Duodenal mucosa (tissue), 2 donors: ENCODE measurements at regions not wholly inside any gene's neighbourhood (a gene's known extent, or its start where the extent isn't known, plus 50 kb on each side); places are given as distances from the start of the nearest gene placed in this dataset.

Source experiments
- H3K27ac ChIP-seq: one replicate; pipeline ENCODE4 v1.7.0; 2013; ENCODE audit warnings: low read depth, low read length
- H3K27me3 ChIP-seq, 2 donors: one replicate each; pipeline ENCODE4 v1.7.0; 2013; ENCODE audit warnings: low read length in 2 of 2, control low read depth in 1 of 2; ENCODE audit not compliant: insufficient read depth in 2 of 2, control insufficient read depth in 1 of 2
- H3K36me3 ChIP-seq, 2 donors: one replicate each; pipeline ENCODE4 v1.7.0; 2013; ENCODE audit warnings: low read length in 2 of 2, control low read depth in 1 of 2; ENCODE audit not compliant: insufficient read depth in 2 of 2, control insufficient read depth in 1 of 2
- H3K4me1 ChIP-seq, 2 donors: one replicate each; pipeline ENCODE4 v1.7.0; 2013; ENCODE audit warnings: low read length in 2 of 2, control low read depth in 1 of 2; ENCODE audit not compliant: insufficient read depth in 2 of 2, control insufficient read depth in 1 of 2
- H3K4me3 ChIP-seq, 2 donors: one replicate each; pipeline ENCODE4 v1.7.0; 2013; ENCODE audit warnings: low read length in 2 of 2, low read depth in 1 of 2
- H3K9ac ChIP-seq, 2 donors: one replicate each; pipeline ENCODE4 v1.7.0; 2013; ENCODE audit warnings: low read length in 2 of 2, low read depth in 1 of 2
- H3K9me3 ChIP-seq, 2 donors: one replicate each; pipeline ENCODE4 v1.7.0; 2013; ENCODE audit warnings: low read length in 2 of 2, control low read depth in 1 of 2; ENCODE audit not compliant: control insufficient read depth in 1 of 2

- H3K36me3 ChIP-seq = no peaks in the 10 kb centered on the region
- no peak overlapping the region for H3K27ac ChIP-seq
- H3K27me3 ChIP-seq = no peaks in the 10 kb centered on the region
Measured at GRCh38 chr1:13964768-13965167, 264.8 kb downstream of the PRDM2 start.

GRCh38 chr1:13965770-13966398, 265.9 kb downstream of the PRDM2 start:
- Histone ChIP-seq H3K27ac (no peak overlapping the region), H3K9ac (no peak overlapping the region), H3K36me3 (no peaks in the 10 kb centered on the region)

More at GRCh38 chr1:13964768-13965167, 264.8 kb downstream of the PRDM2 start:
- Histone ChIP-seq H3K4me1 (peaks cover 0 to 2% of the 10 kb centered on the region in 2 donors), H3K9me3 (no peaks in the 10 kb centered on the region), H3K4me3 (no peak overlapping the region), H3K9ac (no peak overlapping the region)

GRCh38 chr1:13967707-13968106, 267.7 kb downstream of the PRDM2 start:
- no peaks in the 10 kb centered on the region for H3K36me3 ChIP-seq
- no peak overlapping the region for H3K4me3 ChIP-seq
- H3K4me1 ChIP-seq = peaks cover 0 to 2% of the 10 kb centered on the region in 2 donors
- no peaks in the 10 kb centered on the region for H3K27me3 ChIP-seq
- peaks cover 0 to 5% of the 10 kb centered on the region in 2 donors for H3K9me3 ChIP-seq
- no peak overlapping the region for H3K27ac ChIP-seq
- H3K9ac ChIP-seq = no peak overlapping the region

More at GRCh38 chr1:13965770-13966398, 265.9 kb downstream of the PRDM2 start:
- Histone ChIP-seq H3K9me3 (peaks cover 0 to 2% of the 10 kb centered on the region in 2 donors), H3K4me3 (no peak overlapping the region), H3K27me3 (no peaks in the 10 kb centered on the region), H3K4me1 (peaks cover 0 to 2% of the 10 kb centered on the region in 2 donors)

- Histone ChIP-seq H3K9me3 (peaks cover 0 to 5% of the 10 kb centered on the region in 2 donors), H3K27me3 (no peaks in the 10 kb centered on the region), H3K4me1 (peaks cover 0 to 2% of the 10 kb centered on the region in 2 donors), H3K36me3 (no peaks in the 10 kb centered on the region), H3K9ac (no peak overlapping the region), H3K27ac (no peak overlapping the region), H3K4me3 (no peak overlapping the region)
Measured at GRCh38 chr1:13968361-13968760, 268.4 kb downstream of the PRDM2 start.

- no peaks in the 10 kb centered on the region for H3K27me3 ChIP-seq
- H3K9me3 ChIP-seq = peaks cover 0 to 5% of the 10 kb centered on the region in 2 donors
Measured at GRCh38 chr1:13970631-13971247, 270.8 kb downstream of the PRDM2 start.

GRCh38 chr1:13976485-13976884, 276.5 kb downstream of the PRDM2 start:
- H3K9me3 ChIP-seq = peaks cover 0 to 1% of the 10 kb centered on the region in 2 donors
- no peaks in the 10 kb centered on the region for H3K27me3 ChIP-seq
- no peak overlapping the region for H3K9ac ChIP-seq
- H3K4me1 ChIP-seq = no peaks in the 10 kb centered on the region
- no peak overlapping the region for H3K27ac ChIP-seq
- H3K36me3 ChIP-seq = no peaks in the 10 kb centered on the region
- H3K4me3 ChIP-seq = no peak overlapping the region

More at GRCh38 chr1:13970631-13971247, 270.8 kb downstream of the PRDM2 start:
- H3K4me3 ChIP-seq = no peak overlapping the region
- H3K27ac ChIP-seq = no peak overlapping the region
- H3K36me3 ChIP-seq = no peaks in the 10 kb centered on the region
- no peak overlapping the region for H3K9ac ChIP-seq
- H3K4me1 ChIP-seq = no peaks in the 10 kb centered on the region

GRCh38 chr1:13981142-13981541, 281.2 kb downstream of the PRDM2 start:
- no peaks in the 10 kb centered on the region for H3K9me3 ChIP-seq

GRCh38 chr1:13983393-13983792, 283.4 kb downstream of the PRDM2 start:
- H3K9ac ChIP-seq = no peak overlapping the region
- H3K9me3 ChIP-seq = no peaks in the 10 kb centered on the region
- H3K27me3 ChIP-seq = no peaks in the 10 kb centered on the region
- no peaks in the 10 kb centered on the region for H3K4me1 ChIP-seq
- no peaks in the 10 kb centered on the region for H3K36me3 ChIP-seq
- no peak overlapping the region for H3K27ac ChIP-seq
- H3K4me3 ChIP-seq = no peak overlapping the region

More at GRCh38 chr1:13981142-13981541, 281.2 kb downstream of the PRDM2 start:
- Histone ChIP-seq H3K4me3 (no peak overlapping the region), H3K36me3 (no peaks in the 10 kb centered on the region), H3K27me3 (no peaks in the 10 kb centered on the region), H3K9ac (no peak overlapping the region), H3K27ac (no peak overlapping the region), H3K4me1 (no peaks in the 10 kb centered on the region)

- no peaks in the 10 kb centered on the region for H3K9me3 ChIP-seq
- H3K27ac ChIP-seq = no peak overlapping the region
- no peak overlapping the region for H3K9ac ChIP-seq
- H3K4me1 ChIP-seq = no peaks in the 10 kb centered on the region
- no peaks in the 10 kb centered on the region for H3K36me3 ChIP-seq
- no peaks in the 10 kb centered on the region for H3K27me3 ChIP-seq
- H3K4me3 ChIP-seq = no peak overlapping the region
Measured at GRCh38 chr1:13990939-13991338, 291.0 kb downstream of the PRDM2 start.

- Histone ChIP-seq H3K9me3 (no peaks in the 10 kb centered on the region), H3K27me3 (no peaks in the 10 kb centered on the region), H3K4me3 (no peak overlapping the region), H3K4me1 (no peaks in the 10 kb centered on the region), H3K27ac (no peak overlapping the region), H3K36me3 (no peaks in the 10 kb centered on the region), H3K9ac (no peak overlapping the region)
Measured at GRCh38 chr1:13992489-13993285, 292.7 kb downstream of the PRDM2 start.
